ENCODE measurements at regions not wholly inside any gene's neighbourhood (a gene's known extent, or its start where the extent isn't known, plus 50 kb on each side); places are given as distances from the start of the nearest gene placed in this dataset.
A peak's percentile ranks its signal among the peaks of the same experiment; 100 is the strongest.

- Histone ChIP-seq H3K4me2 (ENCODE audit: low read length) (no peak overlapping the region), H3K4me1 (ENCODE audit: insufficient read depth, low read length, severe bottlenecking) (peaks cover 28% of the 10 kb centered on the region), H3K27me3 (ENCODE audit: insufficient read depth, low read length) (no peaks in the 10 kb centered on the region), H4K20me1 (ENCODE audit: insufficient read depth, low read length) (no peaks in the 10 kb centered on the region), H3K36me3 (ENCODE audit: insufficient read depth, low read length) (no peaks in the 10 kb centered on the region), H3K27ac (ENCODE audit: low read depth, low read length, poor library complexity, severe bottlenecking) (peak overlapping the region; percentile 71), H3K9ac (ENCODE audit: low read length) (peak overlapping the region; percentile 21; the same call in 1 of the 2 replicates), H3K9me2 (ENCODE audit: low read depth, low read length) (no peaks in the 10 kb centered on the region), H3K9me3 (ENCODE audit: low read length) (no peaks in the 10 kb centered on the region; the same call in 1 of the 2 replicates), H3K79me2 (ENCODE audit: insufficient read depth, low read length) (no peaks in the 10 kb centered on the region), H3F3A (ENCODE audit: insufficient read depth, low read length) (no peaks in the 10 kb centered on the region), H3K4me3 (ENCODE audit: low read depth, low read length, poor library complexity, severe bottlenecking) (no peak overlapping the region), H2AFZ (ENCODE audit: low read length) (no peak overlapping the region)
- TF ChIP-seq CTCF (IDR thresholded peaks at IDR 0.05; ENCODE audit: low read length) (no peak), EZH2 (IDR thresholded peaks at IDR 0.05; ENCODE audit: borderline replicate concordance, low read length) (no peak)
Observed at GRCh38 chr12:31790759-31791158, 61.9 kb upstream of the AMN1 start.

DNA sequence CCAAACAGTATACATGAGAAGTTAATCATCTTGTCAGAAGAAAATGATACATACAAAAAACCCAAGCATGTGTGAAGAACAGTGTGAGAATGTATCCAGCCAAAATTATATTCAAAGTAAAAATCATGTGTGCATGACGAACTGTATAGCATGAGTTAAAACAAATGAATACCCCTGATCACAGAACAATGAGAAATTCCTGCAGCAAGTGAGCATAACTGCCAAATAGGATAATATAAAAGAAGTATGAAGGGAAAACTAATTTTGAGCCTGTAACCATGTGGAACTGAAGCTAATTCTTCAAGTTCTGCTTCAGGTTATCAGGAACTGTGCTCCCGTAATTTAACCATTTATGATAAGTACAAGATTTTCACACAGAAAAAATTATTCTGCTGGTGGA lies 56.5 kb upstream of the AMN1 start:
- Histone ChIP-seq H2AFZ (ENCODE audit: low read length) (peak overlapping the region; percentile 50), H3K4me1 (ENCODE audit: insufficient read depth, low read length, severe bottlenecking) (peaks cover 22% of the 10 kb centered on the region), H3K36me3 (ENCODE audit: insufficient read depth, low read length) (no peaks in the 10 kb centered on the region), H3K27ac (ENCODE audit: low read depth, low read length, poor library complexity, severe bottlenecking) (no peak overlapping the region), H3K9me2 (ENCODE audit: low read depth, low read length) (no peaks in the 10 kb centered on the region), H3K4me3 (ENCODE audit: low read depth, low read length, poor library complexity, severe bottlenecking) (no peak overlapping the region), H4K20me1 (ENCODE audit: insufficient read depth, low read length) (no peaks in the 10 kb centered on the region), H3K4me2 (ENCODE audit: low read length) (no peak overlapping the region), H3K9me3 (ENCODE audit: low read length) (no peaks in the 10 kb centered on the region), H3F3A (ENCODE audit: insufficient read depth, low read length) (no peaks in the 10 kb centered on the region), H3K79me2 (ENCODE audit: insufficient read depth, low read length) (no peaks in the 10 kb centered on the region), H3K27me3 (ENCODE audit: insufficient read depth, low read length) (no peaks in the 10 kb centered on the region), H3K9ac (ENCODE audit: low read length) (no peak overlapping the region)
- TF ChIP-seq EZH2 (IDR thresholded peaks at IDR 0.05; ENCODE audit: borderline replicate concordance, low read length) (no peak), CTCF (IDR thresholded peaks at IDR 0.05; ENCODE audit: low read length) (no peak)

- Histone ChIP-seq H3K36me3 (ENCODE audit: insufficient read depth, low read length) (no peaks in the 10 kb centered on the region), H3K9me3 (ENCODE audit: low read length) (no peaks in the 10 kb centered on the region), H2AFZ (ENCODE audit: low read length) (0 out of 2 replicates have a peak overlapping the region, but pooled peaks have one; percentile 15), H3K4me2 (ENCODE audit: low read length) (no peak overlapping the region), H3K27ac (ENCODE audit: low read depth, low read length, poor library complexity, severe bottlenecking) (no peak overlapping the region), H3K4me1 (ENCODE audit: insufficient read depth, low read length, severe bottlenecking) (peaks cover 14% of the 10 kb centered on the region), H3K27me3 (ENCODE audit: insufficient read depth, low read length) (no peaks in the 10 kb centered on the region), H3K79me2 (ENCODE audit: insufficient read depth, low read length) (no peaks in the 10 kb centered on the region), H4K20me1 (ENCODE audit: insufficient read depth, low read length) (no peaks in the 10 kb centered on the region), H3K4me3 (ENCODE audit: low read depth, low read length, poor library complexity, severe bottlenecking) (no peak overlapping the region), H3K9ac (ENCODE audit: low read length) (no peak overlapping the region), H3F3A (ENCODE audit: insufficient read depth, low read length) (no peaks in the 10 kb centered on the region), H3K9me2 (ENCODE audit: low read depth, low read length) (no peaks in the 10 kb centered on the region)
- no peak for TF ChIP-seq CTCF (IDR thresholded peaks at IDR 0.05; ENCODE audit: low read length)
- TF ChIP-seq EZH2 (IDR thresholded peaks at IDR 0.05; ENCODE audit: borderline replicate concordance, low read length) = no peak
Observed at GRCh38 chr12:31783996-31784645, 55.3 kb upstream of the AMN1 start.
